ENCODE measurements at regions not wholly inside any gene's neighbourhood (a gene's known extent, or its start where the extent isn't known, plus 50 kb on each side); places are given as distances from the start of the nearest gene placed in this dataset.

GRCh38 chr6:128806261-128806660 is 76.7 kb upstream of the LAMA2 start:
- dilution Hi-C loops (cut with HindIII; ENCODE audit: low sequenced_read_pairs, unreplicated experiment): no loop called here
- Histone ChIP-seq H3K27me3 (ENCODE audit: control insufficient read depth, insufficient read depth, low read length) (peaks cover 2% of the 10 kb centered on the region; the same call in 1 of the 2 replicates), H4K20me1 (ENCODE audit: insufficient read depth, low read length) (no peaks in the 10 kb centered on the region), H2AFZ (replicated peaks; ENCODE audit: low read length, poor library complexity) (no peak overlapping the region), H3K36me3 (ENCODE audit: control insufficient read depth, insufficient read depth, low read length) (no peaks in the 10 kb centered on the region), H3K14ac (replicated peaks; ENCODE audit: low read depth, low read length) (no peak overlapping the region), H3K9me1 (ENCODE audit: insufficient read depth, low read length) (no peaks in the 10 kb centered on the region), H3K23ac (ENCODE audit: low read depth, low read length) (no peak overlapping the region), H4K91ac (ENCODE audit: insufficient read depth, low read depth, low read length) (no peak overlapping the region), H3K4me2 (ENCODE audit: low read depth, low read length) (no peak overlapping the region), H2AK5ac (ENCODE audit: low read depth, low read length) (no peak overlapping the region), H3K79me1 (ENCODE audit: low read depth in 1 of 2, low read length in 2 of 2) (no peaks in the 10 kb centered on the region), H3K4ac (ENCODE audit: low read depth, low read length) (no peak overlapping the region), H4K5ac (ENCODE audit: low read depth, low read length) (no peak overlapping the region), H4K8ac (ENCODE audit: low read depth in 2 of 2, low read length in 2 of 2) (no peak overlapping the region), H3K4me1 (ENCODE audit: control insufficient read depth, insufficient read depth, low read length) (peaks cover 2% of the 10 kb centered on the region), H3K9ac (ENCODE audit: low read depth, low read length) (no peak overlapping the region), H2AK9ac (replicated peaks; ENCODE audit: low read depth, low read length, poor library complexity) (no peak overlapping the region), H3K27ac (ENCODE audit: insufficient read depth, low read length) (no peak overlapping the region), H2BK120ac (ENCODE audit: low read depth, low read length) (no peak overlapping the region), H3K18ac (ENCODE audit: low read depth, low read length) (no peak overlapping the region), H2BK15ac (ENCODE audit: low read depth, low read length) (no peak overlapping the region), H2BK20ac (ENCODE audit: low read depth, low read length) (no peak overlapping the region), H2BK5ac (ENCODE audit: low read depth, low read length, poor library complexity, severe bottlenecking) (no peak overlapping the region), H3K9me3 (ENCODE audit: control insufficient read depth, insufficient read depth, low read length) (no peaks in the 10 kb centered on the region), H3K56ac (ENCODE audit: extremely low read depth, insufficient read depth, low read length) (no peak overlapping the region), H3K4me3 (ENCODE audit: insufficient read depth, low read depth, low read length) (no peak overlapping the region)
- ATAC-seq (ENCODE audit: low read depth) (no peak), DNase-seq (no peak)
- ChIA-PET POLR2A (ENCODE audit: unreplicated experiment) (no interaction called here), CTCF (no interaction called here)
- BruUV-seq (replicated peaks): no TSS peak
- intact Hi-C loops (cut with micrococcal nuclease): loop anchor here (10.0 kb wide), 1 partner anchor 769 kb away; no protein-coding TSS in a partner anchor
- no CpG with 5 or more reads among the region's 3 CpGs for WGBS, 2 experiments (ENCODE audit: extremely low coverage in 2 of 2, insufficient read length in 1 of 2)
- in situ Hi-C loops (cut with MboI; ENCODE audit: low sequenced_read_pairs): loop anchor here (10.0 kb wide), 1 partner anchor 559 kb away; no protein-coding TSS in a partner anchor
- TF ChIP-seq SMC3 (IDR thresholded peaks at IDR 0.05; ENCODE audit: low read depth, low read length) (no peak), RFX5 (IDR thresholded peaks at IDR 0.05; ENCODE audit: low read depth, low read length) (no peak), CEBPB (IDR thresholded peaks at IDR 0.05; ENCODE audit: low read depth, low read length) (peak; percentile 64; the same call in 1 of the 2 replicates)
